HFFc6 (cell line): ENCODE measurements at regions not wholly inside any gene's neighbourhood (a gene's known extent, or its start where the extent isn't known, plus 50 kb on each side); places are given as distances from the start of the nearest gene placed in this dataset.
A peak's percentile ranks its signal among the peaks of the same experiment; 100 is the strongest.

Experiments
- DNase-seq: peaks from one replicate; pipeline ENCODE4 v3.0.0-alpha.2; 2018
- H3K27ac Mint-ChIP-seq: 2 replicates; pipeline ENCODE4 v1.8.0; 2020; ENCODE audit warnings: mild to moderate bottlenecking, mixed read lengths
- H3K27me3 Mint-ChIP-seq: 2 replicates; pipeline ENCODE4 v1.8.0; 2021; ENCODE audit warnings: mild to moderate bottlenecking, moderate library complexity, mixed read lengths; ENCODE audit not compliant: insufficient read depth
- H3K36me3 Mint-ChIP-seq: 2 replicates; pipeline ENCODE4 v1.8.0; 2021; ENCODE audit warnings: low read depth, mixed read lengths
- H3K4me1 Mint-ChIP-seq: 2 replicates; pipeline ENCODE4 v1.8.0; 2020; ENCODE audit warnings: low read depth, mixed read lengths
- H3K4me3 Mint-ChIP-seq: 2 replicates; pipeline ENCODE4 v1.8.0; 2020; ENCODE audit warnings: mild to moderate bottlenecking, moderate library complexity, mixed read lengths
- H3K9me3 Mint-ChIP-seq: 2 replicates; pipeline ENCODE4 v1.8.0; 2020; ENCODE audit warnings: mild to moderate bottlenecking, mixed read lengths
- TF ChIP-seq, protein P1 (sequence below): fragments of 200-600 bp; sonication (generic); IDR thresholded peaks from 2 replicates; pipeline ENCODE4 v1.5.0; 2021; ENCODE audit warnings: antibody characterized with exemption, mild to moderate bottlenecking

GRCh38 chr13:59172076-59172475 is 991.7 kb downstream of the DIAPH3 start:
- H3K9me3 Mint-ChIP-seq, result peaks cover 14% of the 10 kb centered on the region
- DNase-seq, result no peak
- no peak overlapping the region for H3K4me3 Mint-ChIP-seq
- TF ChIP-seq, protein P1, sequence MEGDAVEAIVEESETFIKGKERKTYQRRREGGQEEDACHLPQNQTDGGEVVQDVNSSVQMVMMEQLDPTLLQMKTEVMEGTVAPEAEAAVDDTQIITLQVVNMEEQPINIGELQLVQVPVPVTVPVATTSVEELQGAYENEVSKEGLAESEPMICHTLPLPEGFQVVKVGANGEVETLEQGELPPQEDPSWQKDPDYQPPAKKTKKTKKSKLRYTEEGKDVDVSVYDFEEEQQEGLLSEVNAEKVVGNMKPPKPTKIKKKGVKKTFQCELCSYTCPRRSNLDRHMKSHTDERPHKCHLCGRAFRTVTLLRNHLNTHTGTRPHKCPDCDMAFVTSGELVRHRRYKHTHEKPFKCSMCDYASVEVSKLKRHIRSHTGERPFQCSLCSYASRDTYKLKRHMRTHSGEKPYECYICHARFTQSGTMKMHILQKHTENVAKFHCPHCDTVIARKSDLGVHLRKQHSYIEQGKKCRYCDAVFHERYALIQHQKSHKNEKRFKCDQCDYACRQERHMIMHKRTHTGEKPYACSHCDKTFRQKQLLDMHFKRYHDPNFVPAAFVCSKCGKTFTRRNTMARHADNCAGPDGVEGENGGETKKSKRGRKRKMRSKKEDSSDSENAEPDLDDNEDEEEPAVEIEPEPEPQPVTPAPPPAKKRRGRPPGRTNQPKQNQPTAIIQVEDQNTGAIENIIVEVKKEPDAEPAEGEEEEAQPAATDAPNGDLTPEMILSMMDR, result no peak
- H3K4me1 Mint-ChIP-seq, result no peaks in the 10 kb centered on the region
- H3K27ac Mint-ChIP-seq, result no peak overlapping the region
- no peaks in the 10 kb centered on the region for H3K36me3 Mint-ChIP-seq
- no peaks in the 10 kb centered on the region for H3K27me3 Mint-ChIP-seq

DNA sequence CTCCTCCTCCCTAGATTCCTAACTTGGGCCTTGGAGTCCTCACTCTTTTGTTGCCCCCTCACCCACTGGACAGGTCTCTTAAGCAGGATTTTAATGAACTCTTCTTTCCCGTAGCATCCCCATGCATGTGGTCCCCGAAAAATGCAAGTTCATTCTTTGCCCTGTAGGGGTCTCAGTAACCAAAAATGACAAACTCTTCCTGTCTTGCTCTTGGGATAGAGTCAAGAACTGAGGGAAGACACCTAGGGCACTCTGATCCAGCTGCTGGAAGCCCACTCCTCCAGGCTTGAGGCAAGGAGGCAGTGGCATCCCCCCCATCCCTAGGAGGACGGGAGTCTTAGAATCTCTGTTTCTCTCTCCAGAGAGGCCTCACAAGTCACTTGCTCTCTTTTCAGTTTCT is 987.0 kb downstream of the DIAPH3 start:
- H3K27me3 Mint-ChIP-seq, result no peaks in the 10 kb centered on the region
- TF ChIP-seq, protein P1, result peak; percentile 41
- DNase-seq, result no peak
- H3K9me3 Mint-ChIP-seq, result peaks cover 7% of the 10 kb centered on the region; the same call in 1 of the 2 replicates
- no peak overlapping the region for H3K4me3 Mint-ChIP-seq
- no peak overlapping the region for H3K27ac Mint-ChIP-seq
- H3K36me3 Mint-ChIP-seq, result no peaks in the 10 kb centered on the region
- H3K4me1 Mint-ChIP-seq, result no peaks in the 10 kb centered on the region

GRCh38 chr13:59178344-59178743 is 985.4 kb downstream of the DIAPH3 start:
- no peak for DNase-seq
- H3K4me1 Mint-ChIP-seq, result no peaks in the 10 kb centered on the region

DNA sequence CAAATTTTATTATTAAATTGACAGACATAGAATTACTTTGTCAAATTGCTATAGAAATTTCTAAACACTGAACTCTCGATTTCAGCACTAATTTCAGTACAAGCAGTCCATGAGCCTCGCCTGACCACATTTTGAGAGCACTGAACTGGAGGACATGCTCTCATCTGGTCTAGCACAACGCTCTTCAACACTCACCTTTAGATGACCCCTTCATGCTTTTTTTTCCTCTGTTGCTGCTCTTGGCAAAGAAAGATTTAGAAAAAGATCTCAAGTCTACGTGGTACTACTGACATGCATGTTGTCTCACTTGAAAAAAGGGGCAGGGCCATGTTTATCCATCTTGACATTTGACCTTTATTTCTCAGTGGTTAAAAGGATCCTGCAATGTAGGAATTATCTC is 981.5 kb downstream of the DIAPH3 start:
- Mint-ChIP-seq H3K36me3 (no peaks in the 10 kb centered on the region), H3K9me3 (no peaks in the 10 kb centered on the region), H3K4me3 (no peak overlapping the region), H3K27ac (no peak overlapping the region), H3K4me1 (no peaks in the 10 kb centered on the region), H3K27me3 (no peaks in the 10 kb centered on the region; the same call in 1 of the 2 replicates)
- DNase-seq, result no peak
- TF ChIP-seq, protein P1, result no peak

More at GRCh38 chr13:59178344-59178743, 985.4 kb downstream of the DIAPH3 start:
- Mint-ChIP-seq H3K4me3 (no peak overlapping the region), H3K9me3 (peaks cover 7% of the 10 kb centered on the region; the same call in 1 of the 2 replicates), H3K36me3 (no peaks in the 10 kb centered on the region), H3K27ac (no peak overlapping the region), H3K27me3 (no peaks in the 10 kb centered on the region)
- TF ChIP-seq, protein P1, result peak; percentile 33; the same call in 1 of the 2 replicates

DNA sequence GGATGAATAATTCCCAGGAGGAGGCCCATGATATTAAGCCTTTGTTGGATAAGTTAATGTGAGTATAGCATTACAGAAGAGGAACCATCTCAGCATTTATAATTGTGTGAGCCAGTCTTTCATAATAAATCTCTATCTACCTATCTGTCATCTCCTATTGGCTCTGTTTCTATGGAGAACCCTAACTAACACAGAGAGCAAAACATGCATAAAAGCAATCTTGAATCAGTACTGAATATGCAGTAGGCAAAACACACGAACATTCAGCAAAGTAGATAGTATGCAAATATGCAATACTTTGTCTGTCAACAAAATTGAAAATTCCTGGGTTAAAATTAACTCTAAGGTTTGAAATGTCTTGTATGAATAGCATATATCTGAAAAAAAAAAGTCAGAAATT is 966.3 kb downstream of the DIAPH3 start:
- no peak for DNase-seq
- TF ChIP-seq, protein P1, result no peak
- H3K4me3 Mint-ChIP-seq, result no peak overlapping the region
- H3K9me3 Mint-ChIP-seq, result peaks cover 15% of the 10 kb centered on the region
- H3K27ac Mint-ChIP-seq, result no peak overlapping the region
- H3K36me3 Mint-ChIP-seq, result no peaks in the 10 kb centered on the region
- no peaks in the 10 kb centered on the region; the same call in 1 of the 2 replicates for H3K27me3 Mint-ChIP-seq
- no peaks in the 10 kb centered on the region for H3K4me1 Mint-ChIP-seq

DNA sequence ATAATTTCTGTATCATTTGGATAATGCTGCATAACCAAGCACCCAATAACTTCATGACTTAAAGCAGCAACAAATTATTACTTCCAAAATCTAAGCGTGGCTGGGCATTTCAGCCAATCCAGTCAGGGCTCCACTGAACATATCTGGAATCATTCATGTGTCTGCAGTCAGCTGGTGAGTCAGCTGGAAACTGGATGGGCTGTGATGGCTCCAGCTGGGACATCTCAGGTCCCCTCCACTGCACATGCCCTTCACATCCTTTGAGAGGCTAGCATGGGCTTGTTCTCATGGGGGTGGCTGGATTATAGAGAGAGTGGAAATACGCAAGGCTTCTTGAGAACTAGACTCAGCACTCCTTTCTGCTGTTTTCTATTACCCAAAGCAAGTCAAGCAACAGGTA is 961.9 kb downstream of the DIAPH3 start:
- no peak for DNase-seq
- no peaks in the 10 kb centered on the region for H3K4me1 Mint-ChIP-seq
- no peaks in the 10 kb centered on the region for H3K36me3 Mint-ChIP-seq
- peaks cover 5% of the 10 kb centered on the region; the same call in 1 of the 2 replicates for H3K9me3 Mint-ChIP-seq
- no peaks in the 10 kb centered on the region for H3K27me3 Mint-ChIP-seq
- TF ChIP-seq, protein P1, result no peak
- no peak overlapping the region for H3K27ac Mint-ChIP-seq
- H3K4me3 Mint-ChIP-seq, result no peak overlapping the region
